Right kidney (tissue), 1 donor: ENCODE measurements at regions not wholly inside any gene's neighbourhood (a gene's known extent, or its start where the extent isn't known, plus 50 kb on each side); places are given as distances from the start of the nearest gene placed in this dataset.

Experiments used
- DNase-seq: peaks from one replicate; pipeline ENCODE4 v3.0.0-alpha.2; 2016

GRCh38 chr15:58329781-58330671 is 101.8 kb upstream of the LIPC start:
- peak; percentile 46 for DNase-seq

GRCh38 chr15:58330741-58331559 is 100.8 kb upstream of the LIPC start:
- no peak for DNase-seq

- DNase-seq, result no peak
These were observed 100.3 kb upstream of the LIPC start for GRCh38 chr15:58331560-58331912.

- DNase-seq, result peak; percentile 79
These were observed 99.7 kb upstream of the LIPC start for GRCh38 chr15:58331913-58332675.

- DNase-seq, result no peak
These were observed 99.0 kb upstream of the LIPC start for GRCh38 chr15:58332676-58333400.

GRCh38 chr15:58334803-58335202 is 97.0 kb upstream of the LIPC start:
- DNase-seq, result no peak

GRCh38 chr15:58336161-58336560 is 95.6 kb upstream of the LIPC start:
- no peak for DNase-seq

- DNase-seq, result no peak
These were observed 91.6 kb upstream of the LIPC start for GRCh38 chr15:58340176-58340575.

- no peak for DNase-seq
These were observed 89.3 kb upstream of the LIPC start for GRCh38 chr15:58342508-58342907.

GRCh38 chr15:58344213-58345070 is 87.3 kb upstream of the LIPC start:
- no peak for DNase-seq

- no peak for DNase-seq
These were observed 85.4 kb upstream of the LIPC start for GRCh38 chr15:58346361-58346760.

- DNase-seq, result no peak
These were observed 83.5 kb upstream of the LIPC start for GRCh38 chr15:58348095-58348812.

- DNase-seq, result no peak
These were observed 79.5 kb upstream of the LIPC start for GRCh38 chr15:58352026-58352929.

- DNase-seq, result no peak
These were observed 76.3 kb upstream of the LIPC start for GRCh38 chr15:58355382-58355971.

- no peak for DNase-seq
These were observed 75.8 kb upstream of the LIPC start for GRCh38 chr15:58355973-58356372.

- no peak for DNase-seq
These were observed 74.0 kb upstream of the LIPC start for GRCh38 chr15:58357529-58358476.

- DNase-seq, result no peak
These were observed 71.2 kb upstream of the LIPC start for GRCh38 chr15:58360421-58361090.
